ENCODE measurements at regions not wholly inside any gene's neighbourhood (a gene's known extent, or its start where the extent isn't known, plus 50 kb on each side); places are given as distances from the start of the nearest gene placed in this dataset.
"Not testable (repeated sequence)": the region's sequence is repeated elsewhere in the genome, so short reads cannot be mapped to it uniquely, and the experiment has no call there.

DNA sequence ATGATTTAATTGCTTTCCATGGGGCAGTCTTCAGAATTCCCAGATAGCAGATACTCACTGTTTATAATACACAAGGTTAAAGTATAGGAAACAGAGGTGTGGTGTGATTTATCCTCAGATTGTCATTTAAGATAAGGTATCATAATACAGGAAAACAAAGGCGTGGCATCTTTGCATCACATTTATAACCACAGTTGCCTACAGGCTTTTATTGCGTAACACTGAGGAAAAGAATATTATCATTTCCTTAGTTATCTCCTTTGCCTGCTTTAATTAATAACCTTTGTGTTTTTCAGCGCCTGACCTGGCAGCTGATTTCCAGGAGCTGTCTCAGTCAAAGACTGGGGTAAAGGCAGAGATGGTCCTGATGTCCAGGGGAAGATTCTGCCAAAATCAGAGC is 68.8 kb downstream of the SSX7 start:
- TF ChIP-seq, protein P1, sequence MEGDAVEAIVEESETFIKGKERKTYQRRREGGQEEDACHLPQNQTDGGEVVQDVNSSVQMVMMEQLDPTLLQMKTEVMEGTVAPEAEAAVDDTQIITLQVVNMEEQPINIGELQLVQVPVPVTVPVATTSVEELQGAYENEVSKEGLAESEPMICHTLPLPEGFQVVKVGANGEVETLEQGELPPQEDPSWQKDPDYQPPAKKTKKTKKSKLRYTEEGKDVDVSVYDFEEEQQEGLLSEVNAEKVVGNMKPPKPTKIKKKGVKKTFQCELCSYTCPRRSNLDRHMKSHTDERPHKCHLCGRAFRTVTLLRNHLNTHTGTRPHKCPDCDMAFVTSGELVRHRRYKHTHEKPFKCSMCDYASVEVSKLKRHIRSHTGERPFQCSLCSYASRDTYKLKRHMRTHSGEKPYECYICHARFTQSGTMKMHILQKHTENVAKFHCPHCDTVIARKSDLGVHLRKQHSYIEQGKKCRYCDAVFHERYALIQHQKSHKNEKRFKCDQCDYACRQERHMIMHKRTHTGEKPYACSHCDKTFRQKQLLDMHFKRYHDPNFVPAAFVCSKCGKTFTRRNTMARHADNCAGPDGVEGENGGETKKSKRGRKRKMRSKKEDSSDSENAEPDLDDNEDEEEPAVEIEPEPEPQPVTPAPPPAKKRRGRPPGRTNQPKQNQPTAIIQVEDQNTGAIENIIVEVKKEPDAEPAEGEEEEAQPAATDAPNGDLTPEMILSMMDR (IDR thresholded peaks at IDR 0.05; ENCODE audit: low read depth, low read length), result no peak
- no peak overlapping the region for H3K4me3 ChIP-seq
- no peaks in the 10 kb centered on the region for H3K4me1 ChIP-seq (ENCODE audit: low read depth)
- H3K27ac ChIP-seq, result no peak overlapping the region
- H3K36me3 ChIP-seq, result no peaks in the 10 kb centered on the region
- H3K27me3 ChIP-seq, result no peaks in the 10 kb centered on the region
- no peak for DNase-seq (ENCODE audit: low read depth in 1 of 2, low spot score in 1 of 2)
- H3K9me3 ChIP-seq (ENCODE audit: low read depth), result no peaks in the 10 kb centered on the region

DNA sequence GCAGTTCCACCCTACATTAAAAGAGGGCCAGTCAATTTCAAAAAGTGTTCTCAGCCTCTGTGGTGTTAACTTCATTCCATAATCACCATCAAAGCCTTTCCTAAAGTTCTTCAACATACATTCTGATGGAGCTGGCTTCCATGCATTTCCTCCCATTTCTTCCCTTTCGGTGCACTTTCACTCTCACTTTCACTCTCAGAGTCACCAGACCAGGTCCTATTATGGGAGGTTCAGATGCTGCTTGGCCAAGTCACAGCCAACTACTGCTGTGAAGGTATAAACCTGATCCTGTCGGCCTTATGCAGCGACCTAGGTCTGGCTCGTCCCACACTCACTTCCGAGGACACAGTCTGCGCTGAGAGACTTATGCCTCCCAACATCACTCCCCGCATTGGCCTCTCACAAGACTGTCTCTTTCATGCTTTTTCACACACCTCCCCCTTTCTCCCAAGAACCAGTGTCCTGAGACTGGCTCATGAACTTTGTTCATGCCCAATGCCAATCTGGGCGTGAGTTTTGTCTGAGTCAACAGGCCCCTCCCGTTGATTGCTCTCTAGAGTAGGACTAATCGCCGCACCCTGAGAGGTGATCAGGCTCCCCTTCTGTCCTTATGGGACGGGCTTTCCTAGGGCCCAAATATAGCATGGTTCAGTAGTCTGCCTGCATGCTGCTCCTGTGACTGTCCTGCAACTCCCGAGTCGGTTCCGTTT is 60.8 kb upstream of the XAGE1B start:
- Histone ChIP-seq H3K4me3 (no peak overlapping the region), H3K27ac (no peak overlapping the region), H3K36me3 (no peaks in the 10 kb centered on the region), H3K27me3 (no peaks in the 10 kb centered on the region), H3K9me3 (ENCODE audit: low read depth) (no peaks in the 10 kb centered on the region), H3K4me1 (ENCODE audit: low read depth) (no peaks in the 10 kb centered on the region)
- no peak for DNase-seq (ENCODE audit: low read depth in 1 of 2, low spot score in 1 of 2)
- TF ChIP-seq, protein P1 (IDR thresholded peaks at IDR 0.05; ENCODE audit: low read depth, low read length), result no peak

DNA sequence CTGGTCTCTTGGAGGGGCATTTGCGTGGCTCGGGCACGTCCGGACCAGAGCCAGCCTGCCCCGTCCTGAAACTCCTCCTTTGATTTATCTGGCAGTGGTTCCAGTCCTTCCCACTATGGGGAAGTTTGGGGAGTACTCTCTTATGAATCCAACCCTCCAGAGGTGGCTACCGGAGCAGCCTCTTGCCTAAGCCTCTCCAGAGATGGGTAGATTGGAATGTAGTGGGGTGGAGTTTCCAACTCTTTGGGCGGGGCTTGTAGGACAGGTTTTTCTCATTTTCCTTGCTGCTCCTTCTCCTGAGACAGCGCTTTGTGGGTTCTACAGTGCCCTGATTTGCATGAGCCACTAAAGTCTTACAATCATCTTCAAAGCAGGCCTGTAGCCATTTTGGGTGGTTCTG is 60.1 kb upstream of the XAGE1B start:
- Histone ChIP-seq H3K4me1 (ENCODE audit: low read depth) (no peaks in the 10 kb centered on the region), H3K27me3 (no peaks in the 10 kb centered on the region), H3K4me3 (no peak overlapping the region), H3K27ac (no peak overlapping the region), H3K9me3 (ENCODE audit: low read depth) (no peaks in the 10 kb centered on the region), H3K36me3 (no peaks in the 10 kb centered on the region)
- TF ChIP-seq, protein P1 (IDR thresholded peaks at IDR 0.05; ENCODE audit: low read depth, low read length), result no peak
- DNase-seq (ENCODE audit: low read depth in 1 of 2, low spot score in 1 of 2), result no peak

DNA sequence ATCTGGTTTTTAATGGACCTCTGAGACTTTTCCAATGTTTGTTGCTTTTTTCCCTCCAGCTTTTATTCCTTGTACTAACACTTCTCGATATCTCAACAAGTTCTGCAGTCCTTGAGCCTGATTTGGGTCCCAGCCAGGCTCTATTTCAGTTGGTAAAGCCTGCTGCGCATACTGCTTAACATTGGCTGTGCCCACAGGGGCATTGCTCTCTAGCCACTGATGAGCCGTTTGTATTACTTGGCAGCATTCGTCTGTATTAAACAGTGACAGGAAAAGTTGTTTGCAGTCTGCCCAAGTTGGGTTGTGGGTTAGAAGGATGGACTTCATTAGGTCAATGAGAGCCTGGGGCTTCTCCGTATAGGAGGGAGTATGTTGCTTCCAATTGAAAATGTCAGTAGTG is 59.6 kb upstream of the XAGE1B start:
- Histone ChIP-seq H3K4me1 (ENCODE audit: low read depth) (no peaks in the 10 kb centered on the region), H3K36me3 (no peaks in the 10 kb centered on the region), H3K27me3 (no peaks in the 10 kb centered on the region), H3K27ac (no peak overlapping the region), H3K4me3 (no peak overlapping the region), H3K9me3 (ENCODE audit: low read depth) (no peaks in the 10 kb centered on the region)
- TF ChIP-seq, protein P1 (IDR thresholded peaks at IDR 0.05; ENCODE audit: low read depth, low read length), result no peak
- DNase-seq (ENCODE audit: low read depth in 1 of 2, low spot score in 1 of 2), result no peak

DNA sequence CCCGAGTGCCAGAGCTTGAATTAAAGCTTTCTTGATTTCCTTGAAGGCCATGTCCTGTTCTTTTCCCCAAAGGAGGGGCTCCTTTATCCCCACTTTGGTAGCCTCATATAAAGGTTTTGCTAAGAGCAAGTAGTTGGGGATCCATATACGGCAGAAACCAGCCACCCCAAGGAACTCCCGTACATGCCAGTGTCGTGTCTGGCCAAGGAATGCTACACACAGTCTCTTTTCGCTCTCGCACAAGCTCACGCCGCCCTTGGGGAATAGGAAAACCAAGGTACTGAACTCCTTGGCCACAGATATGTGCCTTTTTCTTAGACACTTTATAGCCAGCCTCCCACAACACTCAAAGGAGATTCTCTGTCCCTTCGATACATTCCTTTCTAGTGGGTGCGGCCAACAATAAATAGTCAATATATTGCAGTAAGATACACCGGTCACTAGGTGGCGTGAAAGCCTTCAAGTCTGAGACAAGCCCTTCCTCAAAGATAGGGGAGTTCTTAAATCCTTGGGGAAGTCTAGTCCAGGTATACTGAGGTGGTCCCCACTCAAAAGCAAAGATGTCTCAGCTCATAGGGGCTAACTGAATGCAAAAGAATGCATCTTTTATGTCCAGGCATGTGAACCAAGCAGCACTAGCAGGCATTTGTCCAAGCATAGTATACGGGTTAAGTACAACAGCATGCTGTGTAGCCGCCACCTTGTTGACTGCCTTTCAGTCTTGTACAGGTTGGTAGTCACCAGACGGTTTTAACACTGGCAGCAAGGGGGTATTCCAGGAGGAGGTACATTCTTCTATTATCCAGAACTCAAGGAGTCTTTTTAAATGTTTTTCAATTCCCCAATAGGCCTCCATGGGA is 57.8 kb upstream of the XAGE1B start:
- Histone ChIP-seq H3K4me1 (ENCODE audit: low read depth) (no peaks in the 10 kb centered on the region), H3K9me3 (ENCODE audit: low read depth) (no peaks in the 10 kb centered on the region), H3K4me3 (no peak overlapping the region), H3K27ac (no peak overlapping the region), H3K36me3 (no peaks in the 10 kb centered on the region), H3K27me3 (no peaks in the 10 kb centered on the region)
- TF ChIP-seq, protein P1 (IDR thresholded peaks at IDR 0.05; ENCODE audit: low read depth, low read length), result peak; percentile 56
- DNase-seq (ENCODE audit: low read depth in 1 of 2, low spot score in 1 of 2), result peak; percentile 62 to 72

DNA sequence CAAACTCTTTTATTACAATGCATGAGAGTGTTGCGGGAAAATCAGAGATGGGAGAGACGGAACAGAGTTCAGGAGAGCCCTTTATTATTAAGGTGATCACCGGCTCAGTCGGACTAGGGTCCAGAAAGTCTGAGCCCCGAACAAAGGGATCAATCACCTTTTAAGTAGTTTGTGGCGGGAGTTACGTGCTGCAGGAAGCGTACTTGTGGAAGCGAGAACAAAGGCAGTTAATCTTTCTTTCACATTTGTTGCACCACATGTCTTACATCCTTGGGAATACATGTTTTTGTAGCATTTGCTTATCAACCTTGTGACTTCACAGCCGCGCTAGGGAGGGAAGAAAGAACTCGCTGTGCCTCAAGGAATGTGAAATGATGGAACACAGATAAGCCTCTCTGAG is 51.3 kb upstream of the XAGE1B start:
- not testable (repeated sequence) for H3K4me1 ChIP-seq (ENCODE audit: low read depth); H3K36me3 ChIP-seq; H3K27me3 ChIP-seq; H3K9me3 ChIP-seq (ENCODE audit: low read depth); H3K27ac ChIP-seq; H3K4me3 ChIP-seq
- peak in 1 of 2 donors; percentile 29 for DNase-seq (ENCODE audit: low read depth in 1 of 2, low spot score in 1 of 2)

Measured in cardiac muscle cell (in vitro differentiated cells and primary cell).